Non-pigmented ciliary epithelial cell (primary cell): ENCODE measurements at regions not wholly inside any gene's neighbourhood (a gene's known extent, or its start where the extent isn't known, plus 50 kb on each side); places are given as distances from the start of the nearest gene placed in this dataset.

ENCODE experiments used
- DNase-seq: peaks from one replicate; pipeline ENCODE4 v3.0.0-alpha.2; 2010; ENCODE audit warnings: low read depth

DNA sequence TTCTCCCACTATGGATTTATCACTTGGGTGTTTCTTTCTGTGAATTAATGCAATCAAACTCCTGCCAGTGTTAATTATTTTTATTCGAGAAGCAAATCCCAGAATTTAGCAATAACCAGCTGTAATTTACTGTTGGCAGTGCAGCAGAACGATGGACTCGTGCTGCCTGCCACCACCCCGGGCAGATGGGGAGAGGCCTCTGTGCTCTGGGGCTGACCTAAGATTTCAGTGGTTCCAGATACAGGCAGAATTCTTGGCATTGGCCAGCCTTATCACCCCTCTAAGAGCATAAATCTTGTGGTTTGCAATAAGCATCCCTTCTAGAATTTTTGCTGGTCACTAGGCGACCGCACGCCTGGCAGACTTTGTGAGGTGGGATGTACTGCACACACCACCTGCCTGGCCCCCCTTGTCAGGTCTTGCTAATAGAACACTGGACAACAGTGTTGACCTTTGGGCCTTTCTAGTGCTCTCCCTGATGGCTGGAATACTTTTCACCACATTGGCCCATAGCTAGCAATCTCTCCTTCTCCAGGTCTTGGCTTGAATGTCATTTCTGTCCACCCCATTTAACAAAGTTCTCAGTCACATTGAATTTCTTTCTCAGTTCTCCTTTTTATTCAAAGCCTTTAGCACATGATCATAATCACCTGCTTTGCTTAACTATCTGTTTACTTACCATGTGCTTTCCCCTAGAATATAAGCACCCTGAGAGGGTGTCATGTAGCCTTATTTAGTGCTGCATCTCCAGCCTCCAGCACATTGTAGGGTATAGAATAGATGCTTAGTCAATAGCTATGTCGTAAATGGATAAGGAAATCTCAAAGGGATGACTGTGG is 122.1 kb upstream of the DYNLRB2 start:
- no peak for DNase-seq

DNA sequence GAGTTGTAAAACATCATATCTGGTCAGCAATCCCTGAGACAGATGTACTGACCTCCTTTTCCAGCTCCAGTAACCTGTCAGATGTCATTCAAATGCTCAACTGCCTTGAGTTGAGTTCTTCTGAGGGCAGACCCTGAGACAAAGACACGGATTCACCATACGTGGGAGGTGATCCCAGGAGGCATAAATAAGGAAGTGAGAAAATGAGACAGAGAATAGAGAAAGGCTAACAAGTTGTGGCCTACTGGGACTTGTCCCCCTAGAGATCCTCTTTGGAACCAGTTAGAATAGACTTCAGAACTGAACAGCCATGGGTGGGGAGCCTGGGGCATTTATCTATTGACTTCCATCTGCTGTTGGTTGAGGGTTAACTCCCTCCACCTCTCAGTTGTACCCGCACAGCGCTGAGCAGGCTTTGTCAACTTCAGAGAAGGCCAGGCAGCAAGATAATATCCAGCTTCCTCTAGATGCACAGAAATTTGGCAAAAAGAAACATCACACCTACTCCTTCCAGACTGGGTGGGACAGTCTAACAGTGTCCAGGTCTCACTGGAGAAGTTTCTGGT is 123.0 kb upstream of the DYNLRB2 start:
- no peak for DNase-seq

DNA sequence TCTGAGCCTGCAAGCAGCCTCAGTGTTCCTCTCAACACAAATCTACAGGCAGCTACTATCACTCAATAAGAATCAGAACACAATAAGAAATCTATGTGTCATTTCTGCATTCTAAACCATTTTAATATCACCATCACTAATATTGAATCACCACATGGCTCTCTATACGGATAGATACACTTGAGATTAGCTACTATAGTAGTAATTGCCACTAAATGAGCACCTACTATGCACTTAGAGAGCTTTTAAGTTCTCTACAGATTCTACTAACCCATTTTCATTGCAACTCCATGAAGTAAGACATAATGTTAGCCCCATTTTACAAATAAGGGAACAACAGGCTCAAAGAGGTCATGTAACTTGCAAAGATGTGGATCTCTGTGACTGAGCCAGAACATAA is 132.8 kb upstream of the DYNLRB2 start:
- no peak for DNase-seq

DNA sequence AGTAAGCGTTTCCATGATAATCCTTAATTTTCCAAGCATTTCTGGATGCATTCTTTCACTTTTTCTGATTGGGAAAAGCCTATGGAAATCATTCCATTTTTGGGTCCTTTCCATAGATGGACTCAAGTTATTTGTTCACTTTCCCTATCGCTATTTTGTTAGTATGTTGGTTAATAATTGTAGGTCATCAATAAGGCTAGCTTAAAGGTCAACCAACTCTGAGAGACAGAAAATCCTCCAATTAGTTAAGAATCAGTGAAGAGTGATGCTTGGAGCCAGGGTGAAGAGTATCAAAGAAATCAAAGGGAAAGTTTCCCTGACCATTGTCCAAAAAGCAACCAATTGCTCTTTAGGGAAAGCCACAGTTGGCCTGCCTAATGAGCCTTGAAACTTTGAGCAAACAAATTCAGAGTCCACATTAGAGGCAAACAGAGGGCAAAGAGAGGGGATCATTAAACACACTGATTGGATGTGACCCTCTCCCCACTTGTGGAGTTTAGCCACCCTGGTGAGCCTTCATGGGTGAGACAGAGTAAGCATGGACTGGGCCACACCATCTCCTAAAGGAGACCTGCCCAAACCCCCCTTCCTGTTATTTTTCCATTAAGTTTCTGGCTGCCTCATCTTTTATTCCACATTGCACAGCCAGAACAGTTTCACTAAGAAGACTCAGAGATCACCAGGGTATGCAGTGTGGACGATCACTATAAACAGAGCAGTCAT is 133.4 kb upstream of the DYNLRB2 start:
- DNase-seq, result no peak

DNA sequence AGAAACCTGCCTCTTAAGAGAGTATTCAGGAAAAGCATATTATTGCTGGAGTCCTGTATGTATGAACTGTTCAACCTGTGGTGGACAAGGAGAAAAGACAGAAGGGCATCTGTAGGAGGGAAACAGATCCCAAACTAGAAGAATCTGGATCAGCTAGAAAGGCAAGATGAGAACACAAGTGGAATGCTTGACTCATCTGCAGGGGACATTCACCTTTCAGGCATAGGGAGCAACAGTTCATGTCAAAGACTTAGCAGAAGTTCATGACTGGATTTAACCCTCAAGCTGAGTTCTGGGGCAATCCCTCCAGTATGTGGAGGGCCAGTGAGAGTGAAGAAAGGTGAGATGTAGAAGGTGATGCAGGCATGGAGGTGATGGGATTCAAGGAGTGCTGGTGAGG is 135.9 kb upstream of the DYNLRB2 start:
- no peak for DNase-seq

DNA sequence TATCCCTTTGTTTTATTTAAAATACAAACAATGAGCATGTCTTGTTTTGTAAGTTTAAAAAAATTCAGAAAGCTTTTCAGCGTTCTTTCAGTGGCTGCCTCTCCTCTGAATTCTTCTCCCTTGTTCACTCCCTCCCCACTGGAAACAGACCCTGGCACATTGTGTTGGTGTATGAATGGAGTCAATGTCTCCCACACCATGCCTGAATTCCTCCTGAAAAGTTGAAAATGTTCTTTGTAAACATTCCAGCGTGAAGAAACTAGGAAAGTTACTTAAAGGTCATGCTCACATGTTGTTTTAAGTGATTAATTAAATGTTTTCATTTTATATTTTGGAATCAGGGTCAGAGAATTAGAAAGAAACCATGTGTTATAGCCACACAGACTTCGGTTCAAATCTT is 136.9 kb upstream of the DYNLRB2 start:
- DNase-seq, result no peak

DNA sequence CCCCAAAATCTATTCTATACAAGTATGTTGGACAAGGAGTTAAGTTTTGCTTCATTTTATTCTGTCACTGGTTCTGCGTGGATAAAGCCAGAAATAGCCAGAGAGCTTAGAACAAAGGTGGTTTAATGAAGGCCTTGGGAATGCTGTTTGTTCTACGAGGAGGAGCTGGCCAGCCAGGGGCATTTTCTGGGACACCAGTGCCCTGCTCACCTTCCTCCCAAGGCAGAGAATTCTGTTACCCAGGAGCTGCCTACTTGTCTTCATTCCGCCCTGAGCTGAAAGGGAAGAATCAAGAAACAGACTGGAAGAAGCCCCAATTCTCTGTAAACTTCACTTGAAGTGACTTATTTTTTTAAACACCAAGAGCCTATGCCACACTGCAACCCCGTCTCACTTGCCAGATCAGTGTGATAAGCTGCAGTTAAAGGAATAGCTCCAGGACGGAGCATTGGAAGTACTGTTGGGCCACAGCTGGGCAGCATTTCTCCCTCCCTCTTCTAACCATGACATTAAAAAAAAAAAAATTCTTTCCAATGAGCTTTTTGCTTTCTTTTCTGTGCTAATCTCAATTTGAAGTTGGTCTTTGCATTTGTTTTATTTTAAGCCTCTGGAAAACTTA is 149.8 kb upstream of the DYNLRB2 start:
- no peak for DNase-seq

DNA sequence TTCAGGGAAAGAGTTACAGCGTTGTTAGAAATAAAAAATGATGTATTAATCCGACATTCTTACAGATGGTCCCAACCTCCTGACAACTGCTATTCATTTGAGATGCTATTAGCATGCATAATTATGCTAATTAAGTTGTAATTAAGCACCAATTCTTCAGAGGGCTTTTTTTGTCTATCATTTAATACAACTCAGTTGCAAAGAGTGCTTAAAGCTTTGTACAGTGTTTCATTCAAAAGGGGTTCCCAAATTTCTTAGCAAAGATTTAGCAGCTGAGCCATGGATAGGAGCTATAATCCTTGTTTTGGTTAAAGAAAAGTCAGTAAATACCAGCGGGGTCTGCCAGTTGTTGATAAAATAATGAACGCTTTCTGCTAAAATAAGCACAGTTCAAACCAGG is 150.7 kb upstream of the DYNLRB2 start:
- DNase-seq, result no peak

DNA sequence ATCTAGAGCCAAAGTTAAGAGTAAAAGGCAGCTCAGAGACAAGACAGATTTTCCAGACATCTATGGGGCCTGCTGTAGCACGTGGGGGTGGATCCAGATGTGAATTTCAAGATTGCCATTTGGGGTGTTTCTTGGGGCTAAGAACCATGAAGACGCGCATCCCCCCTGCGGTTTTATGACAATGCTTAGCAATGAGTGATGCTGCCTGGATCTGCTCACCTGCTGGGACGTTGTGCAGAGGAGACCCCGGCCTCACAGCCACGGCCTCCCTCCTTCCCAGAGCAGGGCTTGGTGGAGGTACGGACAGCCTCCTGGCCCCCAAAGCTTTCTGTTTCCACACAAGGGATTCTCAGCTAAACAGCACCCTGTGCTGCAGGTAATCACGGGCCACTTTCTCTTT is 151.5 kb upstream of the DYNLRB2 start:
- no peak for DNase-seq

DNA sequence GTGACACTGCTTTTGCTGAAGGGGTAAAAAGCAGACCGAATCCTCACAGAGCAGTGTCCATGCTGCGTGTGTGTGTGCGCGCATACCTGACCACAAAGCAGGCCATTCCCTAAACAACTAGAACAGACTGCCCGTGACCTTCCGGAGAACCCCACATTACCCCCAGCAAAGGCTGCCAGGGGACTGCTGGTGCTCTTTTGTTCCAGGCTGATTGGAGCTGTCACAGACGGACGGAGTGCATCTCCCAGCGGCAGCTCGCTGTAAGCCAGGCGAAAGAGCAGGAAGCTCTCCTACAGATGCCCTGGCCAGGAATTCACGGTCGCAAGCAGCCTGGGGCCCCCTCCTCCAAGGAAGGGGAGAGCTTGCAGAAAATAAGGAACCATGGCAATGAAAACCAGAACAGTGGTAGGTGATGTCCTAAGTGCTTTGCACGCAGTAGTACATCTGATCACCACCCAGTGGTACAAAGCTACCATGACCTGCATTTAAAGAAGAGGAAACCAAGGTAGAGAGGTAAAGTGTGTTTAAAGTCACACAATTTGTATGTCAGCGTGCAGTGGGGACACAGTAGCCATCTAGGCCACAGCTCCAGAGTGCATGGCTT is 153.4 kb upstream of the DYNLRB2 start:
- no peak for DNase-seq

DNA sequence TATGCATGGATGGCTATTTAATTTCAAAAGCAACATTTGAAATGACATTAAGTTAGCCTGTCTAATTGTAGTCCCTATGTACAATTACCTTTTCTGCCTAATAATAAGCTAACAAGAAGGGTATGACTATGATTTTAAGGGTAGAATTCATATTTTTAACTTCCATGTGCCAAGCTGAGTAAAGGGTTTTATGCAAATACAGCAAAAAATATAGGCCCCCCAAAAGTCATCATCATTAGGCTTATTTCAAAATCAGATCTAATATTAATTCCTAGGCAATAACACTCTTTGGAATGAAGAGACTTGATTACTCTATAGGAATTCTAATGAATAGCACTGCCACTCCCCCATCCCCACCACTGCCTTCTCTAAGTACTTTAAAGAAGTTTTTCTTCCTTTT is 155.9 kb upstream of the DYNLRB2 start:
- no peak for DNase-seq

DNA sequence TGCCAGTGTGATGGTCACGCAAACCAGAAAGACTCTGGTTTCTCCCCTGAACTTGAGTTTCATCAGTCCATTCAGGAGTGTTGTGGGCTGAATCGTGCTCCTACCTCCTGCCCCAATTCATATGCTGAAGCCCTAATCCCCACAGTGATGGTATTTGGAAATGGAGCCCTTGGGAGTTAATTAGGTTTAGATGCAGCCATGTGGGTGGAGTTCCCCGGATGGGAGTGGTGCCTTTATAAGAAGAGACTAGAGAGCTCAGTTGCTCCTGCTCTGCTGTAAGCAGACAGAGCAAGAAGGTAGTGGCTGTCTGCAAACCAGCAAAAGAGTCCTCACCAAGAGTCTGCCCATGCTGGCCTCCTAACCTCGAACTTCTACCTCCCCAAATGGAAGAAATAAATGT is 160.3 kb upstream of the DYNLRB2 start:
- DNase-seq, result no peak

DNA sequence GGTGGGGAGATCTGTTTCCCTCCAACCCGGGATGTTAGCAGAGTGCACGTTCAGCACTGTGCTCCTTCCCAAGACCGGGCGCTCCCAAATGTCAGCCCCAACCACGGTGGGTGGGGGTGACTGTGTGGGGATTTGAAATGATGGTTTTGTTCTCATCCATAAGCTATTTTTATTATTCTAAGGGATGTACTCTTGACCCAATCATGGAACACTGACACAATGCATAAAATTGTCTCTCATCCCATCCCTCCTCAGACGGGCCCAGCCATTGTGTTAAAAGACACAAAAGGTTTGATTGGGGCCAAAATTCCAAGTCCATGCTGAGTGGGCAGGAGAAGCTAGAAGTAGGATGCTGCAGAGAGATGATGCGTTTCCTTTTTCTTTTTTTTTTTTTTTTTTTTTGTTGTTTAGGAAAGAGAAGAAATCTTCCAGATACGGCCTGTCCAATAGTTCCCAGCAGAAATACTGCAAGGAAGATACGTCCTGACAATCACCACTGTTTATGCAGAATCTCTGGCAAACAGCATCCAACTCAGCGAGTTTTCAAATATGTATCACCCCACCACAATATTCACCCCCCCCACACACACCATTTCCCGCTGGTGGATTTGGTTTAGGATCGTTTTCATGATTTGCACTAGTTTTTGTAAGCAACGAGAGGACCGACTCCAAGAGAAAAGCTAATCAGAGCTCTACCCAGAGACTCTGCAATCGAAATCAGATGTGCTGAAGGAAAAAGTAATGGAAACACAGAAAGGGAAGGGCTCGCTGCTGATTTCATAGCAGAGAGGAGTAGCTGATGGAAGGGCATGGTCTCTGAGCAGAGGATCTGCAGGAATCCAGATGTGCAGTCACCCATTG is 163.5 kb upstream of the DYNLRB2 start:
- DNase-seq, result no peak

DNA sequence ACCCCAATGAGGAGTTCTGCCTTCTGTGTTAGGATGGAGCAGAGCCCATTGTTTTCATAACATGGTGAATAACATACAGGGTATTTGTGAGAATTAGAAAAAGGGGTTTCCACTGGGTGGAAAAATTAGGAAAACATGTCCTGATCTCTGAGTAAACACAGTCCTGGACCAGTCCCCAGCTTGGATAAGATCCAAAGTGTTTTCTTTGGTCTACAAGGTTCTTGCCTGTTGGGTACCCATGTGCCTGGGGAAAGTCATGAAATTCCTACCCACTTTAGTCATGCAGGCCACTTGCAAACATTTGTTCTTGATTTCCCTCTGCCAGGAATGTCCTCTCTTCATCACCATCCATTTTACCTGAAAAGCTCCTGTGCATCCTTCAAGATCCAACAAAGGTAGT is 164.8 kb upstream of the DYNLRB2 start:
- DNase-seq, result no peak

DNA sequence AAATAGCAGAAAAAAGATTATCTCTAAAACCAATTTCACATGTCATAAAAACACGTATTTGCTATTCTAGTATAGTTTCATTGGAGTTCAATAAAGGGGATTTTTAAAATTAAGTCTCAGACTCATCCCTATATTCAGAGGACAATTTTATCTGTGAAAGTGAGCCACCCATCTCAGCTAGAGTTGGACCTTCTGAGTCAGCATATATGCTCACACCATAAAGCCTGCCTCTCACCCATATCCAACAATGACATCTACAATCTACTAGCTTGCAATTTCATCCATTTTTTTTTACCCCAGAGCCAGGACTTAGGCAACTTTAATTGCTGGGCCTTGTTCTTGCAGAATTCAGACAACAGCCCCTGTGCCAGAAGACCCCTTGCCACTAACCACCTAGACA is 165.3 kb upstream of the DYNLRB2 start:
- no peak for DNase-seq

DNA sequence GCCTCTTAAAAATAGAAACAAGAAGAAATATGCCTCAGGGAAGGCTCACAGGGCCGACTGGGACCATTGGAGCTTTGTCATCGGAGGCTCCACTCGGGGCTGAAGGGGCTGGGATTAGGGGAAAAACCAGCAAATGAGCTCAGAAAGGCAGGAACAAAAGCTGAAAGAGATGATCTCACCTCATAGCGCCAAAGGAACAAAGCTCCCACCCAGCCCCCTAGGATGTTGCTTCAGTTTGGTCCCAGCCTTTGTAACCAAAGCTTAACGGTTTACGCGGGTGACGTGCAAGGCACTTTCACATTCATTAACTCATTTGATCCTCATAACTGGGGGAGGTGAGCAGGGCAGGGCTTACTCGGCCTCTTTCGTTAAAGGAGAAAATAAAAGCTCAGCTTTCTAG is 168.5 kb upstream of the DYNLRB2 start:
- no peak for DNase-seq

DNA sequence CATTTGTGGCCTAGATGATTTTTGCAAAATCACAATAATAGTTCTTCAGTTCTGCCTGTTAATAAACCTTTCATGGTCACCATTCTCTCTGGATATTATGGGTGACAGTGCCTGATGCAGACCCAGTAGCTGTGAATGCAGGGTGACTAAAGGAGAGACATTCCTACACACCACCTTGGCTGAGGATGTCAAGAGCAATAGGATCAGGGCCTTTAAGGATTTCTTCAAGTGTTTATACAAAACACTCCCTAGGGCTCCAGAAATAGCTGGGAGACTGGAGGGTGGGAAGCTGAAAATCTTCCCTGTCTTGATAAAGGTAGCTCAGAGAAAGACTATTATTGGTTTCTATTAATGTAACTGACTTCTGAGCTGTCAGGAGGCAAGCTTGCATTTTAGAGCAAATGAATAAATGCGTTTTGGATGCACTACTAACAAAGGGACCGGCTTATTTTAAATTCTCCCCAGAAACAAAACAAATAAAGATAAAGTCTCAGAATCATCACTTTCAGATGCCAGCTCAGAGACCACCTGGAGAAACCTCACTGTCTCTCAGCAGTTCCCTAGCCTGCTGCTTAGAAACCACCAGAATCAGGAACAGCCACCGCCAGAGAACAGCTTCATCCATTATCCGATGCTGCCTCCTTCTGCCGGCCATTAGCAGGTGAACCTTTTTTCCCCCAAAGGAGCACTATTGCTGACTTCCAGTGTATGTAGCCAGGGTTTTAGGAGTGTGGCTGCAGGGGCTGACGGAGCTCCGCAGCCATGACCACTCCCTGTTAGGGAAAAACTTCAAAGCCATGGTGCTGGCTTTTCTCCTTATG is 171.4 kb upstream of the DYNLRB2 start:
- DNase-seq, result peak; percentile 17

DNA sequence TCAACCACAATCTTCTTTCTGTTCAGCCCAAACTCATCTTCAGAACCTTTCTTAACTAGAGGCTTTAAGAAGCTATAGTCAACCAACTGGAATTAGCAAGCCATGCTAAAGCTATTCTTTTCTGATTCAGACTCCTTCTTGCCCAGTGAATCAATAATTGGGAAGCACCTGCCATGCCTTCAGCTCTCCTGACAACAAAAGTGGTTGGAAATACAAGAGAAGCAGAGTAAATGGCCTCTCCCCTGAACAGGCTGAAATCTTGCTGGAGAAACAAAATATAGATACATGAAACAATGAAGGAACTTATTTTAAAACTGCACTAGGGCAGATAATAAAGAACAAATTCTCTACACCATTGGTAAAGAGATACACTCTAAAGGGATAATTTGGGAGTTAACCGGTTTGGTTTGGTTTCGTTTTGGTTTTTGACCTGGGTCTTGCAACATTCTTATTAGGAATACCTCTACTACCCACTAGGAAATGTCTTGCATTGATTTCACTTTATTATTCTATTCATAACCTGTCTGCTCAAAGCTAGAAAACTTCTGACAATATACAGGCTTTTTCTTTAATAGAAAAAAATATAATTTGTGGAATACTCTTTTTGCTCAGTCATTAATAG is 173.6 kb upstream of the DYNLRB2 start:
- DNase-seq, result no peak

DNA sequence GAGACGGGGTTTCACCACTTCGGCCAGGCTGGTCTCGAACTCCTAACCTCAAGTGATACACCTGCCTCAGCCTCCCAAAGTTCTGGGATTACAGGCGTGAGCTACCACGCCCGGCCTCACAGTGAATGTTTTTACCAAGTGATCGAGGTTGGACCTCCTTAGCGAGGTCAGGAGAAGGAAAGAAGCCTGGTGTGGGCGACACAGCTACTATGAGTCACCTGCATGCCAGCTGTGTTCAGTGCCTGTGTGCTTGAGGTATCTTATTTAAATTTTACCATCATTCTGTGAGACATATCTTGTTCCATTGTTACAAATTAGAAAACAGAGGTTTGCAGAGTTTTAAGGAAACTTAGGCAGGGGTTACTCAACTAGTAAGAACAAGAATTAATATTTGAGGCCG is 174.8 kb upstream of the DYNLRB2 start:
- DNase-seq, result no peak

DNA sequence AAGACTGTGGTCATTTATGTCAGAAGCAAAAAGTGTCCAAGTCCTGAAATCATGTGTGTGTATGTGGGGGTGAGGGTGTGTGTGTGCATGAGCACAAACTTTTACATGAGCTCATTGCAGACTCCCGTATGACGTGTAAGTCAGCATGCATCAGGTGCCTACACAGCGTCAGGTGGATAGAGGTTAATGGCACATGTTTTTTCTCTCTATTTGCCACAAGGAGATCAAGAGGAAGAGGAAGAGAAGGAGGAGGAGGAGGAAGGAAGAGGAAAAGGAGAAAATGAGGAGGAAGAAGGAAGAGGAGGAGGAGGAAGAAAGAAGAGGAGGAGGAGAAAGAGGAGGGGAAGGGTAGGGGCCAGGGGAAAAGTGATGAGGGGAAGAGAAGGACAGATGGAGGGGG is 178.0 kb upstream of the DYNLRB2 start:
- DNase-seq, result no peak
